Osteoblast (primary cell): ENCODE measurements at regions not wholly inside any gene's neighbourhood (a gene's known extent, or its start where the extent isn't known, plus 50 kb on each side); places are given as distances from the start of the nearest gene placed in this dataset.

Experiments used
- DNase-seq: peaks from one replicate; pipeline ENCODE4 v3.0.0; 2011; ENCODE audit warnings: low spot score, mixed read lengths; ENCODE audit not compliant: insufficient read length; ENCODE audit errors: missing footprints
- H2AFZ ChIP-seq: 2 replicates; pipeline ENCODE4 v1.6.0; 2011; ENCODE audit warnings: mild to moderate bottlenecking, low read length
- H3K27ac ChIP-seq: 2 replicates; pipeline ENCODE4 v1.5.1; 2011; ENCODE audit warnings: mild to moderate bottlenecking, low read depth, low read length, moderate library complexity
- H3K27me3 ChIP-seq: 2 replicates; pipeline ENCODE4 v1.6.0; 2012; ENCODE audit warnings: mild to moderate bottlenecking, control low read depth, inconsistent platforms, low read length, moderate library complexity; ENCODE audit not compliant: insufficient read depth
- H3K36me3 ChIP-seq: 2 replicates; pipeline ENCODE4 v1.5.1; 2011; ENCODE audit warnings: mild to moderate bottlenecking, low read length, control low read depth, moderate library complexity; ENCODE audit not compliant: insufficient read depth
- H3K4me1 ChIP-seq: 2 replicates; pipeline ENCODE4 v1.5.1; 2011; ENCODE audit warnings: mild to moderate bottlenecking, low read length, control low read depth, moderate library complexity; ENCODE audit not compliant: insufficient read depth
- H3K4me2 ChIP-seq: 2 replicates; pipeline ENCODE4 v1.6.0; 2011; ENCODE audit warnings: mild to moderate bottlenecking, low read length; ENCODE audit not compliant: insufficient read depth
- H3K4me3 ChIP-seq: fragments of 200-600 bp; sonication (generic); 3 replicates; pipeline ENCODE4 v1.5.1; 2012; ENCODE audit warnings: mild to moderate bottlenecking, low read length, inconsistent platforms; ENCODE audit not compliant: insufficient read depth
- H3K79me2 ChIP-seq: 2 replicates; pipeline ENCODE4 v1.6.0; 2012; ENCODE audit warnings: mild to moderate bottlenecking, low read length, control low read depth, inconsistent platforms; ENCODE audit not compliant: insufficient read depth
- H3K9me3 ChIP-seq: 2 replicates; pipeline ENCODE4 v1.5.1; 2011; ENCODE audit warnings: low read depth, low read length, control low read depth
- H4K20me1 ChIP-seq: 2 replicates; pipeline ENCODE4 v1.6.0; 2012; ENCODE audit warnings: mild to moderate bottlenecking, low read length, control low read depth; ENCODE audit not compliant: insufficient read depth
- TF ChIP-seq, protein P1 (sequence below): IDR thresholded peaks from 2 replicates; pipeline ENCODE4 v1.5.1; 2011; ENCODE audit warnings: mild to moderate bottlenecking, low read depth, low read length, moderate library complexity; ENCODE audit errors: extremely low read depth

DNA sequence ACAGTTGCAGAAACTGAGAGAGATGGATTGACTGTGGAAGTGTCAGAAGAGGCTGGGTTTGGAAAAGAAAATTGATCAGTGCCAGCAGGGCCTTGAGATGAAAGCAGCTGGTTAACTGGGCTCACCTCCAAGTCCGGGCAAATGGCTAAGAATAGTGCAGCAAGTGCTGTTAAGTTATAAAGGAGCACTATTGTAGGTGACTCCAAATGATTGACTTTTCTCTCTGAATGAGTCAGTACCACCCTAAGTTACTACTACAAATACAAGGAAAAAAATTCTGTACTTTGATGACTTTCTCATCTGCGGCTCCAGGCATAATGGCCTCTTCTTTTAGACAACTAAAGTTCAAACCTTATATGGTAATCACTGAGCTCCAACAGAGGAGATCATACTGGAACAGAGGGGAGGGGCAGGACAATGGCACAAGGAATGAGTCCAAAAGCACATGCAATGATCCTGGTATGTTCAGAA is 733.4 kb upstream of the INTU start:
- DNase-seq = peak; percentile 59
- Histone ChIP-seq H3K4me1 (peaks cover 22% of the 10 kb centered on the region), H4K20me1 (no peaks in the 10 kb centered on the region), H3K79me2 (no peaks in the 10 kb centered on the region), H3K4me2 (peak overlapping the region; percentile 27), H3K9me3 (no peaks in the 10 kb centered on the region), H3K36me3 (no peaks in the 10 kb centered on the region), H3K27ac (peak overlapping the region; percentile 71), H3K27me3 (no peaks in the 10 kb centered on the region), H3K4me3 (no peak overlapping the region), H2AFZ (peak overlapping the region; percentile 49)
- TF ChIP-seq, protein P1, sequence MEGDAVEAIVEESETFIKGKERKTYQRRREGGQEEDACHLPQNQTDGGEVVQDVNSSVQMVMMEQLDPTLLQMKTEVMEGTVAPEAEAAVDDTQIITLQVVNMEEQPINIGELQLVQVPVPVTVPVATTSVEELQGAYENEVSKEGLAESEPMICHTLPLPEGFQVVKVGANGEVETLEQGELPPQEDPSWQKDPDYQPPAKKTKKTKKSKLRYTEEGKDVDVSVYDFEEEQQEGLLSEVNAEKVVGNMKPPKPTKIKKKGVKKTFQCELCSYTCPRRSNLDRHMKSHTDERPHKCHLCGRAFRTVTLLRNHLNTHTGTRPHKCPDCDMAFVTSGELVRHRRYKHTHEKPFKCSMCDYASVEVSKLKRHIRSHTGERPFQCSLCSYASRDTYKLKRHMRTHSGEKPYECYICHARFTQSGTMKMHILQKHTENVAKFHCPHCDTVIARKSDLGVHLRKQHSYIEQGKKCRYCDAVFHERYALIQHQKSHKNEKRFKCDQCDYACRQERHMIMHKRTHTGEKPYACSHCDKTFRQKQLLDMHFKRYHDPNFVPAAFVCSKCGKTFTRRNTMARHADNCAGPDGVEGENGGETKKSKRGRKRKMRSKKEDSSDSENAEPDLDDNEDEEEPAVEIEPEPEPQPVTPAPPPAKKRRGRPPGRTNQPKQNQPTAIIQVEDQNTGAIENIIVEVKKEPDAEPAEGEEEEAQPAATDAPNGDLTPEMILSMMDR = no peak

DNA sequence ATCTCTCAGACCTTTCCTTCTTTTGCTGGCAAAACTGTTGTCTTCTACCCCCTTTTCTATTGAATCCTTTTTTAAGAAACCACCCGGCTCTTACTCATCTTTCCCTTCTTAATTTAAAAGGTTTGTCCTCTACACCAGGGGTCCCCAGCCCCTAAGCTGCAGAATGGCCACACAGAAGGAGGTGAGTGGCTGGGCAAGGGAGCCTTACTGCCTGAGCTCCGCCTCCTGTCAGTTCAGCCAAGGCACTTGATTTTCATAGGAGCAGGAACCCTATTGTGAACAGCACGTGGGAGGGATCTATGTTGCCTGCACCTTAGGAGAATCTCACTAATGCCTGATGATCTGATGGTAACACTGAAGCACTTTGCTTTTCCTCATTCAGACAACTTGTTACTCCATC is 726.3 kb upstream of the INTU start:
- no peaks in the 10 kb centered on the region for H3K36me3 ChIP-seq
- no peaks in the 10 kb centered on the region for H4K20me1 ChIP-seq
- H3K27me3 ChIP-seq = no peaks in the 10 kb centered on the region
- H3K9me3 ChIP-seq = no peaks in the 10 kb centered on the region
- no peak overlapping the region for H3K4me3 ChIP-seq
- no peak overlapping the region for H2AFZ ChIP-seq
- H3K4me1 ChIP-seq = no peaks in the 10 kb centered on the region
- TF ChIP-seq, protein P1 = no peak
- no peak for DNase-seq
- no peak overlapping the region for H3K27ac ChIP-seq
- no peaks in the 10 kb centered on the region for H3K79me2 ChIP-seq
- no peak overlapping the region for H3K4me2 ChIP-seq

DNA sequence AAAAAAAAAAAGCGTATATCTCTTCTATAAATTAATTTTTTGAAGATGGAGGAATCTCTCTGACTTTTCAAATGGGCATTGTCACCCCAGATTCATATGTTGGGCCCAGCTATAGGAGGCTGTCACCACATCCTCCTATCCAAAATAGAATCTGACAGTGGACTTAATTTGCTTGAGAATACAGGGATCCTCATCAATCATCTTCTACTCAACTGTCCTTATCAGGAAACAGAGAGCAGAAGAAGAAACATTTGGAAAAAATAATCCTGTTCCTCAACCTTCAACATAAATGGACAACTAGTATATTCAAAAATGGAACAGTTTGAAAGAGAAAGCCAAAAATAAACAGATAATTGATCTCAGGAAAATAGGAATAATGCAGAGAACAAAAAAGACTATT is 725.4 kb upstream of the INTU start:
- H3K79me2 ChIP-seq = no peaks in the 10 kb centered on the region
- TF ChIP-seq, protein P1 = no peak
- H3K27me3 ChIP-seq = no peaks in the 10 kb centered on the region
- H3K9me3 ChIP-seq = no peaks in the 10 kb centered on the region
- no peak overlapping the region for H3K4me3 ChIP-seq
- H3K4me2 ChIP-seq = no peak overlapping the region
- no peak overlapping the region for H2AFZ ChIP-seq
- no peak overlapping the region for H3K27ac ChIP-seq
- no peaks in the 10 kb centered on the region for H3K4me1 ChIP-seq
- no peaks in the 10 kb centered on the region for H4K20me1 ChIP-seq
- DNase-seq = no peak
- no peaks in the 10 kb centered on the region for H3K36me3 ChIP-seq

DNA sequence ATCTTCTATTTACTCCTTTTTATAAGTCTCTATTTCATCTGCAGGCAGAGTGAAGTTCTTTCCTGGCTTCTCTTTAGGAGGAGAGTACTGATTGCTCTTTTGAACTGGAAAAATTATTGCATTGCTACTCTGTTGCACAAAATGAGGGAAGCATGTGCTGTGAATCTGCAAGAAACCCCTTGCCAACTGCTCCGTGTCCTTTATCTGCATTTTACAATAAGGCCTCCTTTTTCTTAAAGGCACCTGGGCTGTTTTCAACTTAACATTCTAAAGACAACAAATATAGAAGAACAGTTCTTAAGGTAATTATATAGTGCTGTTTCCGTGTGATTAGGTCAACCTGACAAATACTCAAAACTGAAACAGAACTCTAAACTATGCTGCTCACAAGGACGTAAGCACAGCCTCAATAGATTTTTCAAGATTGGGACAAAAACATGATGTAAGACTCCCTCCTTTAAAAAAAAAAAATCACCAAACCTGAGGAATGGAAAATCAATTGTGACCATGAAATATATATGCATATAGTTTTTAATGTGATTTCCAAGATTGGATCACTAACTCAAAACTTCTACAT is 716.6 kb upstream of the INTU start:
- H3K36me3 ChIP-seq = no peaks in the 10 kb centered on the region
- no peaks in the 10 kb centered on the region for H3K27me3 ChIP-seq
- H3K9me3 ChIP-seq = no peaks in the 10 kb centered on the region
- peak overlapping the region; percentile 59 for H3K4me3 ChIP-seq
- H3K4me1 ChIP-seq = peaks cover 21% of the 10 kb centered on the region
- TF ChIP-seq, protein P1 = no peak
- peak overlapping the region; percentile 89 for H2AFZ ChIP-seq
- H3K4me2 ChIP-seq = peak overlapping the region; percentile 79
- peak overlapping the region; percentile 47 for H3K27ac ChIP-seq
- no peaks in the 10 kb centered on the region for H4K20me1 ChIP-seq
- no peaks in the 10 kb centered on the region for H3K79me2 ChIP-seq
- no peak for DNase-seq
